RCC 7860 (cell line): ENCODE measurements at regions not wholly inside any gene's neighbourhood (a gene's known extent, or its start where the extent isn't known, plus 50 kb on each side); places are given as distances from the start of the nearest gene placed in this dataset.
A peak's percentile ranks its signal among the peaks of the same experiment; 100 is the strongest.

Experiments used
- DNase-seq: peaks from one replicate; pipeline ENCODE4 v3.0.0-alpha.2; 2015; ENCODE audit warnings: low spot score
- FAIRE-seq: peaks from 2 replicates; lab custom pipeline; 2012; peaks lifted over from hg19 to GRCh38; lab: Jason Lieb, UNC

GRCh38 chr4:111812760-111813159, 332.5 kb upstream of the FAM241A start:
- FAIRE-seq (no peak), DNase-seq (no peak)

- FAIRE-seq (no peak), DNase-seq (no peak)
These were observed 331.6 kb upstream of the FAM241A start for GRCh38 chr4:111813555-111814140.

GRCh38 chr4:111814961-111815360, 330.3 kb upstream of the FAM241A start:
- FAIRE-seq, result no peak
- no peak for DNase-seq

GRCh38 chr4:111821342-111821741, 323.9 kb upstream of the FAM241A start:
- DNase-seq, result no peak
- no peak for FAIRE-seq

- no peak for DNase-seq
- FAIRE-seq, result no peak
These were observed 308.7 kb upstream of the FAM241A start for GRCh38 chr4:111836601-111837000.

- FAIRE-seq, result no peak
- no peak for DNase-seq
These were observed 307.5 kb upstream of the FAM241A start for GRCh38 chr4:111837761-111838160.

GRCh38 chr4:111838406-111838930, 306.8 kb upstream of the FAM241A start:
- DNase-seq (no peak), FAIRE-seq (no peak)

GRCh38 chr4:111839141-111839540, 306.1 kb upstream of the FAM241A start:
- DNase-seq (no peak), FAIRE-seq (no peak)

- DNase-seq, result no peak
- no peak for FAIRE-seq
These were observed 302.9 kb upstream of the FAM241A start for GRCh38 chr4:111842336-111842735.

GRCh38 chr4:111847296-111848008, 297.8 kb upstream of the FAM241A start:
- FAIRE-seq, result no peak
- no peak for DNase-seq

- DNase-seq (no peak), FAIRE-seq (no peak)
These were observed 295.4 kb upstream of the FAM241A start for GRCh38 chr4:111849746-111850284.

- DNase-seq (peak; percentile 9), FAIRE-seq (peak; percentile 32)
These were observed 290.7 kb upstream of the FAM241A start for GRCh38 chr4:111854494-111855087.

GRCh38 chr4:111855308-111855707, 289.9 kb upstream of the FAM241A start:
- no peak for FAIRE-seq
- DNase-seq, result no peak

- no peak for FAIRE-seq
These were observed 281.2 kb upstream of the FAM241A start for GRCh38 chr4:111864066-111864465.

GRCh38 chr4:111869339-111869738, 275.9 kb upstream of the FAM241A start:
- FAIRE-seq (no peak), DNase-seq (no peak)

More at GRCh38 chr4:111864066-111864465, 281.2 kb upstream of the FAM241A start:
- no peak for DNase-seq

GRCh38 chr4:111871802-111872201, 273.5 kb upstream of the FAM241A start:
- no peak for DNase-seq
- no peak for FAIRE-seq

GRCh38 chr4:111873801-111874200, 271.5 kb upstream of the FAM241A start:
- FAIRE-seq (no peak), DNase-seq (no peak)

- FAIRE-seq, result no peak
- DNase-seq, result no peak
These were observed 265.7 kb upstream of the FAM241A start for GRCh38 chr4:111879539-111879938.

GRCh38 chr4:111880116-111880515, 265.1 kb upstream of the FAM241A start:
- DNase-seq (no peak), FAIRE-seq (no peak)

GRCh38 chr4:111883557-111883999, 261.7 kb upstream of the FAM241A start:
- FAIRE-seq, result no peak
- DNase-seq, result no peak

- no peak for DNase-seq
These were observed 254.8 kb upstream of the FAM241A start for GRCh38 chr4:111890412-111890811.

GRCh38 chr4:111905511-111905910, 239.7 kb upstream of the FAM241A start:
- DNase-seq (no peak), FAIRE-seq (no peak)

More at GRCh38 chr4:111890412-111890811, 254.8 kb upstream of the FAM241A start:
- FAIRE-seq, result no peak
